ENCODE measurements at regions not wholly inside any gene's neighbourhood (a gene's known extent, or its start where the extent isn't known, plus 50 kb on each side); places are given as distances from the start of the nearest gene placed in this dataset.

DNA sequence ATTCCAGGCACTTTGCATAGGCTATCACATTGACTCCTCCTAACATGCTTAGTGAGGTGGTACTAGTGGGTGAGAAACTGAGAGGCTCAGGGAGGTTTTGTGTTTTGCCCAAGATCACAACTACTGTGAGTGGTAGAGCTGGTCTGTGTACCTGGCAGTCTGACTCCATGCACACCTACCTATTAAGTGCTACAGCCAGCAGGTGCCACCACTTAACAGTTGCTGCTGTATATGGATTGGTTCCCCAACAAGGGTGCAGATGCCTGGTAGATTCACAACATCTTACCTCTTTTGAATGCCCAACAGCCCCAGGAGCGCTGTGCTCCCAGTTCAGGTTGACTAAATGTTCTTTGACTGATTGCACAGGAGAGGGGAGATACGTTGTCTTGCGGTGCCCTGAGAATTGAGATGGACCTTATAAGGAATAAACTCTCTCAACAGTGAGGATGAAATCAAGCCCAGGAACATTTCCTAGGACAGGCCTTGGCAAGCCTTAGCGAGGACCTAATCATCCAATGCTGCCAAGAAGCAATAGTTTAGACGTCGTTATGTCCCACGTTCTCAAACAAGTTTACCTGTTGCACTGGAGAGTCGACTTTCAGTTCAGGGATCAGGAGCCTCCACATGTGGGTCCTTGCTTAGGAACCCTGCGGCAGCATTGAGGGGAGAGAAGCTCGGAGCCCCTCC is 78.9 kb upstream of the F3 start:
- no peak for TF ChIP-seq POLR2A (IDR thresholded peaks at IDR 0.05; ENCODE audit: low read depth, low read length)
- TF ChIP-seq, protein P1, sequence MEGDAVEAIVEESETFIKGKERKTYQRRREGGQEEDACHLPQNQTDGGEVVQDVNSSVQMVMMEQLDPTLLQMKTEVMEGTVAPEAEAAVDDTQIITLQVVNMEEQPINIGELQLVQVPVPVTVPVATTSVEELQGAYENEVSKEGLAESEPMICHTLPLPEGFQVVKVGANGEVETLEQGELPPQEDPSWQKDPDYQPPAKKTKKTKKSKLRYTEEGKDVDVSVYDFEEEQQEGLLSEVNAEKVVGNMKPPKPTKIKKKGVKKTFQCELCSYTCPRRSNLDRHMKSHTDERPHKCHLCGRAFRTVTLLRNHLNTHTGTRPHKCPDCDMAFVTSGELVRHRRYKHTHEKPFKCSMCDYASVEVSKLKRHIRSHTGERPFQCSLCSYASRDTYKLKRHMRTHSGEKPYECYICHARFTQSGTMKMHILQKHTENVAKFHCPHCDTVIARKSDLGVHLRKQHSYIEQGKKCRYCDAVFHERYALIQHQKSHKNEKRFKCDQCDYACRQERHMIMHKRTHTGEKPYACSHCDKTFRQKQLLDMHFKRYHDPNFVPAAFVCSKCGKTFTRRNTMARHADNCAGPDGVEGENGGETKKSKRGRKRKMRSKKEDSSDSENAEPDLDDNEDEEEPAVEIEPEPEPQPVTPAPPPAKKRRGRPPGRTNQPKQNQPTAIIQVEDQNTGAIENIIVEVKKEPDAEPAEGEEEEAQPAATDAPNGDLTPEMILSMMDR (conservative IDR thresholded peaks at IDR 0.05; ENCODE audit: low read depth, low read length), result no peak
- TF ChIP-seq, protein P2, sequence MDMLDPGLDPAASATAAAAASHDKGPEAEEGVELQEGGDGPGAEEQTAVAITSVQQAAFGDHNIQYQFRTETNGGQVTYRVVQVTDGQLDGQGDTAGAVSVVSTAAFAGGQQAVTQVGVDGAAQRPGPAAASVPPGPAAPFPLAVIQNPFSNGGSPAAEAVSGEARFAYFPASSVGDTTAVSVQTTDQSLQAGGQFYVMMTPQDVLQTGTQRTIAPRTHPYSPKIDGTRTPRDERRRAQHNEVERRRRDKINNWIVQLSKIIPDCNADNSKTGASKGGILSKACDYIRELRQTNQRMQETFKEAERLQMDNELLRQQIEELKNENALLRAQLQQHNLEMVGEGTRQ (IDR thresholded peaks at IDR 0.05; ENCODE audit: low read depth, low read length), result no peak
- no peak for TF ChIP-seq SMC3 (IDR thresholded peaks at IDR 0.05; ENCODE audit: low read depth, low read length)
- TF ChIP-seq CEBPB (IDR thresholded peaks at IDR 0.05; ENCODE audit: low read depth, low read length), result no peak
- TF ChIP-seq MAZ (IDR thresholded peaks at IDR 0.05; ENCODE audit: borderline replicate concordance, low read depth, low read length), result no peak
- no peak for TF ChIP-seq MXI1 (IDR thresholded peaks at IDR 0.05; ENCODE audit: borderline replicate concordance, low read depth, low read length)
- no peak for TF ChIP-seq RFX5 (IDR thresholded peaks at IDR 0.05; ENCODE audit: low read depth, low read length)
- TF ChIP-seq BHLHE40 (IDR thresholded peaks at IDR 0.05; ENCODE audit: low read depth, low read length), result no peak
- no peak for TF ChIP-seq NFE2L2 (IDR thresholded peaks at IDR 0.05; ENCODE audit: low read depth, low read length)
- TF ChIP-seq RAD21 (IDR thresholded peaks at IDR 0.05; ENCODE audit: low read length), result no peak
- no peak for TF ChIP-seq CHD1 (IDR thresholded peaks at IDR 0.05; ENCODE audit: low read depth, low read length)
- TF ChIP-seq FOS (IDR thresholded peaks at IDR 0.05; ENCODE audit: low read depth, low read length), result no peak
- TF ChIP-seq, protein P3, sequence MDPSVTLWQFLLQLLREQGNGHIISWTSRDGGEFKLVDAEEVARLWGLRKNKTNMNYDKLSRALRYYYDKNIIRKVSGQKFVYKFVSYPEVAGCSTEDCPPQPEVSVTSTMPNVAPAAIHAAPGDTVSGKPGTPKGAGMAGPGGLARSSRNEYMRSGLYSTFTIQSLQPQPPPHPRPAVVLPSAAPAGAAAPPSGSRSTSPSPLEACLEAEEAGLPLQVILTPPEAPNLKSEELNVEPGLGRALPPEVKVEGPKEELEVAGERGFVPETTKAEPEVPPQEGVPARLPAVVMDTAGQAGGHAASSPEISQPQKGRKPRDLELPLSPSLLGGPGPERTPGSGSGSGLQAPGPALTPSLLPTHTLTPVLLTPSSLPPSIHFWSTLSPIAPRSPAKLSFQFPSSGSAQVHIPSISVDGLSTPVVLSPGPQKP (IDR thresholded peaks at IDR 0.05; ENCODE audit: borderline replicate concordance, low read depth, low read length), result no peak
